PC-9 (cell line): ENCODE measurements at regions not wholly inside any gene's neighbourhood (a gene's known extent, or its start where the extent isn't known, plus 50 kb on each side); places are given as distances from the start of the nearest gene placed in this dataset.

Source experiments
- BruUV-seq: library from RNA; stranded (reverse); fragments of 400-500 nt; replicated peaks from 2 replicates; lab custom pipeline; 2021; lab: Mats Ljungman, UMichigan
- CTCF ChIA-PET: fragments of 300-600 bp; sonication (Branson Sonifier 250); formaldehyde crosslinking; loops from one replicate; lab custom pipeline; 2022; ENCODE audit warnings: antibody characterized with exemption; lab: Charles Lee
- POLR2A ChIA-PET: fragments of 300-600 bp; sonication (Branson Sonifier 250); formaldehyde crosslinking; loops from one replicate; lab custom pipeline; 2022; ENCODE audit warnings: antibody characterized with exemption; ENCODE audit not compliant: unreplicated experiment; lab: Charles Lee
- DNase-seq, 2 experiments: peaks; one replicate each; pipeline versions ENCODE4 v3.0.0 to v3.0.0-alpha.2; 2015 to 2022; ENCODE audit warnings: mixed read lengths in 1 of 2
- H2AFZ ChIP-seq: fragments of 200-600 bp; sonication (generic); 2 replicates; pipeline ENCODE4 v1.8.1; 2017; ENCODE audit warnings: antibody characterized with exemption
- H3F3A ChIP-seq: fragments of 200-600 bp; sonication (generic); 2 replicates; pipeline ENCODE4 v1.8.1; 2017; ENCODE audit warnings: antibody characterized with exemption, mild to moderate bottlenecking, low read depth; ENCODE audit not compliant: insufficient read depth
- H3K27ac ChIP-seq: fragments of 200-600 bp; sonication (generic); 2 replicates; pipeline ENCODE4 v1.6.1; 2016; ENCODE audit warnings: mixed run types
- H3K27me3 ChIP-seq: fragments of 200-600 bp; sonication (generic); 2 replicates; pipeline ENCODE4 v1.6.1; 2016; ENCODE audit warnings: low read depth, mixed run types; ENCODE audit not compliant: insufficient read depth
- H3K36me3 ChIP-seq: fragments of 200-600 bp; sonication (generic); 2 replicates; pipeline ENCODE4 v1.6.1; 2016; ENCODE audit warnings: low read depth, mixed run types
- H3K4me1 ChIP-seq: fragments of 200-600 bp; sonication (generic); replicated peaks from 2 replicates; pipeline ENCODE4 v1.6.1; 2016; ENCODE audit warnings: mixed run types; ENCODE audit not compliant: insufficient read depth
- H3K4me2 ChIP-seq: fragments of 200-600 bp; sonication (generic); 2 replicates; pipeline ENCODE4 v1.6.1; 2017; ENCODE audit warnings: mixed run types
- H3K4me3 ChIP-seq: fragments of 200-600 bp; sonication (generic); 2 replicates; pipeline ENCODE4 v1.6.1; 2016; ENCODE audit warnings: mixed run types
- H3K79me2 ChIP-seq: fragments of 200-600 bp; sonication (generic); 2 replicates; pipeline ENCODE4 v1.6.1; 2017; ENCODE audit warnings: low read depth, mixed run types
- H3K9me2 ChIP-seq: fragments of 200-600 bp; sonication (generic); 2 replicates; pipeline ENCODE4 v1.8.1; 2017; ENCODE audit warnings: mild to moderate bottlenecking; ENCODE audit not compliant: insufficient read depth
- H3K9me3 ChIP-seq: fragments of 200-600 bp; sonication (generic); 2 replicates; pipeline ENCODE4 v1.8.1; 2016; ENCODE audit warnings: low read depth; ENCODE audit not compliant: insufficient read depth
- H4K20me1 ChIP-seq: fragments of 200-600 bp; sonication (generic); 2 replicates; pipeline ENCODE4 v1.8.1; 2017; ENCODE audit not compliant: insufficient read depth
- CTCF ChIP-seq: fragments of 200-600 bp; sonication (generic); conservative IDR thresholded peaks from 2 replicates; pipeline ENCODE4 v1.6.1; 2017; ENCODE audit warnings: mixed run types, antibody characterized with exemption, mild to moderate bottlenecking, moderate library complexity
- EZH2 ChIP-seq: fragments of 200-600 bp; sonication (generic); IDR thresholded peaks from 2 replicates; pipeline ENCODE4 v1.8.0; 2017; ENCODE audit warnings: antibody characterized with exemption, low read depth
- intact Hi-C: fragments of 100-400 bp; cut with micrococcal nuclease; formaldehyde crosslinking; loops from one replicate; pipeline ENCODE4 v1.10.0; 2022; ENCODE audit not compliant: unreplicated experiment

GRCh38 chr7:26955516-26955915 lies 91.1 kb upstream of the SKAP2 start:
- TF ChIP-seq EZH2 (no peak), CTCF (no peak)
- Histone ChIP-seq H3F3A (peaks cover 35% of the 10 kb centered on the region; the same call in 1 of the 2 replicates), H3K4me3 (no peak overlapping the region), H3K79me2 (no peaks in the 10 kb centered on the region), H3K4me1 (peaks cover 23% of the 10 kb centered on the region), H4K20me1 (no peaks in the 10 kb centered on the region), H3K9me2 (0 out of 2 replicates have a peak, but pooled peaks cover 3% of the 10 kb centered on the region), H3K36me3 (no peaks in the 10 kb centered on the region), H2AFZ (no peak overlapping the region), H3K9me3 (no peaks in the 10 kb centered on the region), H3K27ac (no peak overlapping the region), H3K4me2 (no peak overlapping the region), H3K27me3 (no peaks in the 10 kb centered on the region)
- CTCF ChIA-PET, result no interaction called here
- intact Hi-C loops, result no loop called here
- no peak for DNase-seq
- POLR2A ChIA-PET, result interaction anchor here (0.7 kb wide), 1 partner anchor 1192 kb away, joined by 7 read pairs; no protein-coding TSS in a partner anchor
- no TSS peak for BruUV-seq

GRCh38 chr7:26954951-26955350 lies 90.6 kb upstream of the SKAP2 start:
- H3K79me2 ChIP-seq, result no peaks in the 10 kb centered on the region
- peaks cover 35% of the 10 kb centered on the region; the same call in 1 of the 2 replicates for H3F3A ChIP-seq
- H3K9me3 ChIP-seq, result no peaks in the 10 kb centered on the region
- 0 out of 2 replicates have a peak, but pooled peaks cover 3% of the 10 kb centered on the region for H3K9me2 ChIP-seq
- H3K4me2 ChIP-seq, result no peak overlapping the region
- H3K36me3 ChIP-seq, result no peaks in the 10 kb centered on the region
- peaks cover 22% of the 10 kb centered on the region for H3K4me1 ChIP-seq
- no peak overlapping the region for H2AFZ ChIP-seq
- no peaks in the 10 kb centered on the region for H4K20me1 ChIP-seq
- H3K4me3 ChIP-seq, result no peak overlapping the region
- intact Hi-C loops, result no loop called here
- H3K27ac ChIP-seq, result no peak overlapping the region
- no peak for DNase-seq
- POLR2A ChIA-PET, result interaction anchor here (0.7 kb wide), 1 partner anchor 1192 kb away, joined by 7 read pairs; no protein-coding TSS in a partner anchor
- no peak for TF ChIP-seq CTCF
- TF ChIP-seq EZH2, result no peak
- no TSS peak for BruUV-seq
- no peaks in the 10 kb centered on the region for H3K27me3 ChIP-seq
- CTCF ChIA-PET, result no interaction called here

- TF ChIP-seq EZH2 (no peak), CTCF (no peak)
- no peak overlapping the region for H3K4me2 ChIP-seq
- intact Hi-C loops, result no loop called here
- no peaks in the 10 kb centered on the region for H3K9me2 ChIP-seq
- no peaks in the 10 kb centered on the region for H3K4me1 ChIP-seq
- peaks cover 3% of the 10 kb centered on the region; the same call in 1 of the 2 replicates for H3F3A ChIP-seq
- H3K27me3 ChIP-seq, result no peaks in the 10 kb centered on the region
- H3K79me2 ChIP-seq, result no peaks in the 10 kb centered on the region
- H4K20me1 ChIP-seq, result no peaks in the 10 kb centered on the region
- no peaks in the 10 kb centered on the region for H3K9me3 ChIP-seq
- no peak overlapping the region for H3K4me3 ChIP-seq
- DNase-seq, result no peak
- BruUV-seq, result no TSS peak
- POLR2A ChIA-PET, result no interaction called here
- H2AFZ ChIP-seq, result no peak overlapping the region
- CTCF ChIA-PET, result interaction anchor here (0.5 kb wide), 1 partner anchor 40 kb away, joined by 5 read pairs; no protein-coding TSS in a partner anchor
- H3K36me3 ChIP-seq, result no peaks in the 10 kb centered on the region
- no peak overlapping the region for H3K27ac ChIP-seq
Observed at GRCh38 chr7:26951407-26951950, 87.1 kb upstream of the SKAP2 start.
